NCI-H82 treated with DMSO at 0.1 percent for 48 hours (cell line): ENCODE measurements at regions not wholly inside any gene's neighbourhood (a gene's known extent, or its start where the extent isn't known, plus 50 kb on each side); places are given as distances from the start of the nearest gene placed in this dataset.
A peak's percentile ranks its signal among the peaks of the same experiment; 100 is the strongest.

Source experiments
- DNase-seq: peaks from one replicate; lab custom pipeline; 2025; ENCODE audit not compliant: unreplicated experiment; lab: John Stamatoyannopoulos, UW

DNA sequence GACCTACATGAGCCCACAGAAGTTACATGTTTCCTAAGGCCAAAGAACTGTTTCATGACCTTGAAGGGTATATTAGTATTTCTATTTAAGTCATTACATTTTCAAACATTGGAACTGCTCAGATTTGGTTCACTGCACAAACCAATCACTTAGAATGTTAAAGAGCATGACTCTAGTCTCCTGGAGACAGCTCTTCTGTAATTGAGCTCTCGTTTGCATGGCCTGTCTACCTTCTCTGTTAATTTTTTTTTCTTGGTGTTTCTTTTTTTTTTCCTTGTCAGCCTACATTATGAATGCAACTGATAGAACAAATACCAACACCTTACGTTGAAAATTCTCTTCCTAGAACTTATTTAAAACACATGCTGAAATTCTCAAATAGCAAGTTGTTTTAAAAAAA is 860.2 kb upstream of the MAP3K7 start:
- DNase-seq, result no peak

DNA sequence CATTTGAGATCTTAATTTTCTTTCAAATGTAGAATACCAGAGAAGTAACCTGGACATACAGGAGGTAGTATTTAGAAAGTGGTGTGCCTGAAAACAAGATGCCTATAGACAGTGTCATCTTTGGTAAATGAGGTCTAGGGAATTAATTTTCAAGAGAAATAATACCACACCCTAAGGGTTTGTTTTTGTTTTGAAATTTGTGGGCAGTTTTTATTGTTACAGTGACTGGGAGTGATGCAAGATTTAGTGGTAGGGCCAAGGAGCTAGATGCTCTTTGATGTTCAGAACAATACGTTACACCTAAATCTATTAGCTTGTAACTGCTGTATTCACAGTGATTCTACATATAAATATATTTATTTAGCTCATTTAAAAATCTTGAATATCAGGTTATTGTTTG is 856.5 kb upstream of the MAP3K7 start:
- no peak for DNase-seq

DNA sequence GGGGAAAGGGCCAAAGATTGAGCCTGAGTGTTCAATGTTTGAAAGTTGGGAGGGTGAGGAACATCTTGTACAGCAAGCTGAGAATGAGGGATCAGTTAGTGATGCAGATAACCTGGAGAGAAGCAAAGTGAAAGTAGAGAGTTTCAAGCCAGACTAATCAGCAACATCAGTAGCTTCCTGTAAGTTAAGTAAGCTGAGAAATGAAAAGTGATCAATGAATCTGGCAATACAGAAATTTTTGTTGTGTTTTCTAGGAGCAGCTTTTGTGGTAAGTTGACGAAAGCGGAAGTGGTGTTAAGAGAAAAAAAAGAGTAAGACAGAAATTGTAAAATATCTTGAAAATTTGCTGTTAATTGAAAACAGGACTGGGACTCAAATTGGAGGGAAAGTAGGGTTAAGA is 855.5 kb upstream of the MAP3K7 start:
- no peak for DNase-seq

DNA sequence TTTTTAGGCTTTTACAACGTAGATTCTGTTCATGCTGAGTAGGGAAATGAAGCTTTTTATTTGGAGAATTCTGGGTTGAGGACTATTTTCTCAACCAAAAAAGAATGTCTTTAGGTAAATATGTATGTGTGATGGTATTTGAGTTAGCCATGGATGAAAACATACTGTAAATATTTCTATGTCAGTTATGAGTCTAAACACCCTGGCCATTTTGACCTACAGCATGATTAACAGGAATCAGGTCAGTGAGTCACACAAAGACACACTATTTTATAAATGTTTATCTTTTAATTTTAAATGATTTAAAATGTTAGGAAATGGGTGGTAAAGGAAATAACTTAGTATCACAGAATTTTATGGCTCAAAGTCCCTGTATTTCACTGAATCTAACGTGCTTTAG is 851.7 kb upstream of the MAP3K7 start:
- DNase-seq, result no peak

DNA sequence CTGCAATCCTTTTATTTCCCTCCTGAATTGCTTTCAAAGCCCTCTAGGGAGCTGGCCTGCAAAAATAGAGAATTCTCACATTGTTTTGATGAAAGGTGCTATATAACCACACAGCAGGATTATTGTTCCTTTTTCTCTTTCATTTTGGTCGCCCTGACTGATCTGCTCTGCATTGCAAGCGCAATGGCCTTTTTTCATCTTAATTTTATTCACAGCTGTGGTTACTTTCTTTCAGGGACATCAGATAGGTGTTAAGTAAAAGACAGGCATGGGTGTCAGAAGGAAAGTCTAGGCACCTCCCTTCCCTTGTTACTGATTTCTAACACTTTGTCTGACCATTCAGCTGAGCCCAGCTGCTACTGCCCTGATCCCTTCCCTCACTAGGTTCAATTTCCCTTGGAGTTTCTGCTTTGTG is 850.5 kb upstream of the MAP3K7 start:
- no peak for DNase-seq

DNA sequence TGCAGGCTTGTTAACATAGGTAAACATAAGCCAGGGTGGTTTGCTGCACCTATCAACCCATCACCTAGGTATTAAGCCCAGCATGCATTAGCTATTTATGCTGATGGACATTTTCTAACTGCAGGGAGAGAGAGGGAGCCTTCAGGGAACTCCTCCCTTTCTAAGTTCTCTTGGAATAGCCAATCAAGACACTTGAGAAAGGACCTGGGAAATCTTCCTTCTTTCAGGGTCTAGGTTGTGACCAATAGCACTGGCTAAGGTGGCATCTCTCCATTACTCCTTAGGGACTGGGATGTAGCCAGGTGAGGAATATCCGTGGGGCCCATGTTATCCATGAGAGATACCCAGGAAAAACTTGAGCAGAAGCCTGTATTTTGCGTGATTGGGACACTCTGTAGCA is 849.6 kb upstream of the MAP3K7 start:
- no peak for DNase-seq

DNA sequence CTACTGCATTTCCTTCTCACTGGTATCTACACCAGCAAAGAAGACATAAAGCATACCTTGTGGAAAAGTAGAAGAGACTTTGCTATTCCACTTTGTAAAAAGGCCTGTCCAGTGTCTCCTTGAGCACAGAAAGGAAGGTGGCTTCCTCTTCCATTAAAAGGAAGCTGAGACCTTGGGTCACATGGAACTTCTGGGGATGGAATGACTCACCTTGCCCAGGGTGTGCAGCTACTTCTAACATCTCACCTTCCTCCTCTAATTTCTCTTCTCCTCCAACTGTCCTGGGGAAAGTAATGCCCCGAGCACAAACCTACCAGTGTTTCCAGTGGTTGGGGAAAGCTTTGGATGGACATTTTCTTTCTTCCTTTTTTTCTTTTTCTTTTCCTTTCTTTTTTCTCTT is 848.8 kb upstream of the MAP3K7 start:
- DNase-seq, result no peak

DNA sequence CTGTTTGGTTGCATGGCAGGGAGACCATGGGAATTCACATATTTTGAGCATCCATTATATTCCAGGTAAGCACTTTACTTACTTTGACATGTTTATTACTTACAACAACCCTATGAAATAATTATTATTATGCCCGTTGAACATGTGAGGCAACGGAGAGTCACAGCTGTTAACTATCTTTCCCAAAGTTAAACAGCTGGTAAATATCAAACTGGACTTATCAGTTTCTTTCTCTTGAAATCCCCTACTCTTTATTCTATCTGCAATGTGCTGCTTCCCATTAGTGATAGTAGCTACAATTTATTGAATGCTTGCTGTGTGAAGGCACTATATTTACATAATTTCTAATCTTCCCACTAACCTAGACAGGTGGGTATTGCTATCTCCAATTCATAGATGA is 847.7 kb upstream of the MAP3K7 start:
- no peak for DNase-seq

DNA sequence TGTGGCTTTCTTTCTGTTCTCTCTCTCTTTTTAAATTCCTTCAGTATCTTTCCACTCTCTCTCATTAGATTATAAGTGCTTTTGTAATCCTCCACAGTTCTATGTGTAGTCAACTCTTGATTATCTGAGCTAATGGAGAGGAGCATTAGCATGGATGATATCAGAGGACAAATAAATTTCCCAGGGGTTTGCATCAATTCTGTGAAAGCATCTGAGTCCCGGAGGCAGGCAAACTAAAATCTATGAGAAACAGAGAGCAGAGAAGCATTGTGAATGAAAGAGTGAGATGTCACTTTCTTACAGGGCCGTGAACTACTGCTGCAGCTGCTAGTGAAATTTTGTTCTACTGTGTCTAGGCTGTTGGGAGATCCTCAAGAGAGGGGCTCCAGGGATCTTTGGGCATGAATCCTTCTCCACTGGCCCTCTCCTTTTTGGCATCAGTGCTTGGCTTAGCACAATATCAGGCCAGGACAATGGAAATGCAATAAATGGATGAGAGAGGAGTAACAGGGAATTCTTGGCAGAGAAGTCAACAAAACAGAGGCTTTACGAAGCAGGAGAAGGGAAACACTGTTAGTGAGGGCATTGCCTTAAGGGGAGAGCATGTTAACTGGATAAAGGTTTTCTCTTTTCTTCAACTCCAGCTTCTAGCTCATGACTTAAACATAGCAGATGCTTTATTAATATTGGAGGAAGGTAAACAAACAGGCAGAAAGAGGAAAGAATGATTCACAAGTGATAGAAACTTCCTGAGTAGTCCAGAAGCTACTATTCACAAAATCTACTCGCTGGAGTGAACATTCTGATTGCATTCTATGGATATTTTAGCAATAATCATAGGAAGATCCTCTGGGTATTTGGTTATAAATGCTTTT is 847.0 kb upstream of the MAP3K7 start:
- no peak for DNase-seq

DNA sequence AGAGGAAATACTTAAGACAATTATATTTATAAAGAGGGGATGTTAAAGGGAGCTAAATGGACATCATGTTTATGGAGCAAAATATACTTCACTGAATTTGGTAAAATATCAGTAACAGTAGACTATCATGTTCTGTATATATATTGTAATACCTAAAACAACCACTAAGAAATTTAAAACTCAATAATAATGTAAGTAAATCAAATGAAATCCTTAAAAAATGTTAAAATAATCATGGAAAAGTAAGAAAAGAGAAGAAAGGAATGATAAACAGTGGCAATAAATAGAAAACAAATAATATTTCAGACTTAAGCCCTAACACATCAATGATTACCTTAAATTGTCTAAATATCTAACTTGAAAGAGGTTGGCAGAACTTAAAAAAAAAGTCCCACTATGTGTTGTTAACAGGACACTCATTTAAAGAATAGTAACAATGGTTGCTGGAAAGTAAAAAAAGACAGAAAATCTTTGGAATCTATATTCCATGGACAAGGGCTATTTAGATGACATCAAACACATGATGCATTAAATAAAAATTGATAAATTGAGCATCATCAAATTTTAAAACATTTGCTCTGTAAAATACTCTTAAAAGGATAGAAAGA is 842.2 kb upstream of the MAP3K7 start:
- no peak for DNase-seq

DNA sequence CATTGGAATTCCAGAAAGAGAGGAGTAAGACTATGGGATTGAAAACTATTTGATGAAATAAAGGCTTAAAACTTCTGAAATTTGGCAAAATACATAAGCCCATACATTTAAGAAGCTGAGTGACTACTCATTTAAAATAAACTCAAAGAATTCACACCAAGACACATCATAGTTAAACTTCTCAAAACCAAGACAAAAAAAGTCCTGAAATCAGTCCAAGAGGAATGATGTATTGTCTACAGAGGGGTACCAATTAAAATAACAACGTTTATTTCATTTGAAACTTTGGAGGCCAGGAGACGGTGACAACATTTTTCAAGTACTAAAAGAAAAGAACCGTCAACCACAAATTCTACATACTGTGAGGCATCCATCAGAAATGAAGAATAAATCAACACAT is 841.4 kb upstream of the MAP3K7 start:
- DNase-seq, result no peak

DNA sequence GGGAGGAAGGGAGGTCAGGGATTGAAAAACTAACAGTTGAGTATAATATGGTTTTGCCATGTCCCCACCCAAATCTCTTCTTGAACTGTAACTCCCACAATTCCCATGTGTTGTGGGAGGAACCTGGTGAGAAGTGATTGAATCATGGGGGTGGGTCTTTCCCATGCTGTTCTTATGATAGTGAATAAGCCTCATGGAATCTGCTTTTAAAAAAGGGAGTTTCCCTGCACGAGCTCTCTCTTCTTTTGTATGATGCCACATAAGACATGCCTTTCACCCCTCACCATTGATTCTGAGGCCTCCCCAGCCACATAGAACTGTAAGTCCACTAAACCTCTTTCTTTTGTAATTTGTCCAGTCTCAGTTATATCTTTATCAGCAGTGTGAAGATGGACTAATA is 833.4 kb upstream of the MAP3K7 start:
- DNase-seq, result no peak

DNA sequence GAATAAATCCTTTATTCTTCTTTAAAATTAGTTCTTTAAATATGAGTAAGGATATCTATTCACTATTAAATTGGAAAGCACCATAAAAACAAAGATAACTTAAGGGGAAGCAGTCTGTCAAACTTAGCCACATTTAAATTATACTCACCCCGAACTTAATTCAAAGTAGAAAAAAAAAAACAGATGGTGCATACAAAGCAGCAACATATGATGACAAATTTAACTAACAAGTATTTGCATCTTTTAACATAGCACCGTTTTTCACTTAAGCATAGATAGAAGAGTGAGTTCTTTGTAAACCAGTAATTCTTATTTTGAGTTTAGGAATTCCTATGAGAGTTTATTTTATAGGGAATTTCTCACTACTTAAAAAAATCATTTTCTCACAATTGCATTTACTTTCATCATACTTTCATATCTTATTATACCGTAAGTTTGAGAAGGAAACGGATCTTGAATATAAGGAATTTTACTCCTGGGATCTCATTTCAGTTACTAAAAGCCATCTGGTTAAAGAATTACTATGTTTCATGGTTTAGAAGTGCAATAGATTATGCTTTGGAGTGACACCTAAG is 828.2 kb upstream of the MAP3K7 start:
- DNase-seq, result no peak

DNA sequence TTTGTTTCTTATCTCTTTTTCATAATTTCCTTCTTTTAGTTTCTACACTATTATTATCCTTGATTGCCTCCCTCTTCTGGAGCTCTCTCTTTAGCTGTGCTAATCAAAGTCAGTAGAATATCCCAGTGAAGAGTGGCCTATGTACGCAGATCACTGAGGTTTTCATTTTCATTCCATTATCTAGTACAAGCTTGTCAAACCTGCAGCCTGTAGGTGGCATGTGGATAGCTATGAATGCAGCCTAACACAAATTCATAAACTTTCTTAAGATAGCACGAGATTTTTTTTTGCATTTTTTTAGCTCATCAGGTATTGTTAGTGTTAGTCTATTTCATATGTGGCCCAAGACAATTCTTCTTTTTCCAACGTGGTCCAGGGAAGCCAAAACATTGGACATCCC is 825.7 kb upstream of the MAP3K7 start:
- no peak for DNase-seq

DNA sequence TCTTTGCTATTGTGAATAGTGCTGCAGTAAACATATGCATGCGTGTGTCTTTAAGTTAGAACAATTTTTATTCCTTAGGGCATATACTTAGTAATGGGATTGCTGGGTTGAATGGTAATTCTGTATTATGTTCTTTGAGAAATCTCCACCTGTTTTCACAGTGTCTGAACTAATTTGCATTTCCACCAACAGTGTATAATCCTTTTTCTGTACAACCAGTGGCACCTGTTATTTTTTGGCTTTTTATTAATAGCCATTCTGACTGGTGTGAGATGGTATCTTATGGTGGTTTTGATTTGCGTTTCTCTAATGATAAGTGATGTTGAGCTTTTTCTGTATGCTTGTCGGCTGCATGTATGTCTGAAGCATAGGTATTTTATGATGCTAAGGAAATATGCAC is 820.8 kb upstream of the MAP3K7 start:
- DNase-seq, result no peak

DNA sequence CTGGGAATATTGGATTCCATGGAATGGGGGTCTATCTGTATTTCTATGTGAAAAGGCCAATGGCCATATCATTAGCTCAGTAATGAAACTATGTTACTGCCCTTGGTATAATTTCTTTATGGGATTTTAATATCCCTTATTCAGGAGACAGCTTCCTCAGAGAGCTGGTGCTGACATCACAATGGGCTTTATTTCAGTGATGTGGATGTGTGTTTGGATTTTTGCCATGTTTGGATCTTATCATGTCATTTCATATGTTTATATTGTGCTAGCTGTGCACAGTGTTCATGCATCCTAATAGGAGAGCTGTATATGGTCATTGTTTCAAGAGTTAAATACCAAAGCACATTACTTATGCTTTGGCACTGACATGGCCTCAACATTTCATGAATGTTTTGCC is 806.1 kb upstream of the MAP3K7 start:
- no peak for DNase-seq

DNA sequence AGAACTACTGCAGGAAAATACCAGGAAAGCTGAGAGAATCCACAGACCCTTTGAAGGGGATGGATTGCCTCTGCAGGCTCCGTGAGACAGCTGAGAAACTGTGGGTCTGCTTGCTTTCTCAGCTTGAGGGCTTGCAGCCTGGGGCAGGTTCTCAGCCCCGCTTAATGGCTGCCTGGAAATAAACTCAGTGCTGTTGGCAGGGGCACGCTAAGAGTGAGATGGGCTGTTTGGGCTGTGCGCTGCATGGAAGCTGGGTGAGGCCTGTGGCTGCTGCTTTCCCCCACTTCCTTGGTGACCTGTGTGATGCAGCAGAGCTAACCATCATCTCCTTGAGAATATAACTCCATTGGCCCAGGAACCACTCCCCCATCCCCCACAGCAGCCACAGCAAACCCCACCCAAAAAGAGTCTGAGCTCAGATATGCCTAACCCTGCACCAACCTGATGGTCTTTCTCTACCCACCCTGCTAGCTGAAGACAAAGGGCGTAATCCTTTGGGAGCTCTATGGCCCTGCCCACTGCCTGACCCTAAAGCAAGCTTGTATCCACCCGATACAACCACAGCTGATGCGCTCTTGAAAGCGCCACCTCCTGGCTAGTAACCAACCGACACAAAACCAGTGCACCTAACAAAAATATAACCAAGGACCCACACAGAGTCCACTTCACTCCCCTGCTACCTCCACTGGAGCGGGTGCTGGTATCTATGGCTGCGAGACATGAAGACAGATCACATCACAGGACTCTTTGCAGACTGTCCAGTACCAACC is 800.6 kb upstream of the MAP3K7 start:
- no peak for DNase-seq

DNA sequence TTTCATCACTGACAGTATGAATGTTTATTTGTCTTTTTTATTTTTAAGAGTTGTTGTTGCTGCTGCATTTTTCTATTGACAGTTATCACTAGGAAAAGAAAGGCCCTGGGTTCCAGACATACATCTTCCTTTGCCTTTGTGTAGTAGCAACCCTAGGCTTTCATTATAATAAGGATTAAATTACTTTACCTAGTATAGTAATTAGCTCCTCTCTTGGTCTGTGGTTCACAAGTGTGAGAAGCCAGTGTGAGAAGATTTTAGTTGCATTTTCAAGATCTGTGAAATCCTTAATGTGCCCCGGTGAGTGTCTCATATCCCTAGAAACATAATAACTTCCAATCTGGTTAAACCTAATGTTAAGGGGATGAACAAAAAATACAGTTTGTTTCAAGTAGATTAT is 799.3 kb upstream of the MAP3K7 start:
- no peak for DNase-seq

DNA sequence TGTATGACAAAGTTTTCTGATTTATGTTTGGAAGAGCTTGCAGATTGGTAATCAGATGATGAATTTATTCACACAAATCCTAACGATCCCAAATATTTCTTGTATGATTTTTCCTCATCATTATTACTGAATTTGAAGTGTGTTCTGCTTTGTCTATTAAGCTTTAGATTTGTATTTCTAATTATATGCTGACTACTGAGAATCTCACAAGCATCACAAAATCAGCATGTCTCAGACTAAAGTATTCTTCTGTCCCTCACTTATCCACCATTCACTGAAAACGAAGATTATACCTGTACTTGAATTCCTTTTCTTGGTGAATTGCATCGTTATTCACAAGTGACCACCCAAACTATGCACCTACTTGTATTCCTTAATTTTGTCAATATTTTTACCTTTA is 796.3 kb upstream of the MAP3K7 start:
- no peak for DNase-seq

DNA sequence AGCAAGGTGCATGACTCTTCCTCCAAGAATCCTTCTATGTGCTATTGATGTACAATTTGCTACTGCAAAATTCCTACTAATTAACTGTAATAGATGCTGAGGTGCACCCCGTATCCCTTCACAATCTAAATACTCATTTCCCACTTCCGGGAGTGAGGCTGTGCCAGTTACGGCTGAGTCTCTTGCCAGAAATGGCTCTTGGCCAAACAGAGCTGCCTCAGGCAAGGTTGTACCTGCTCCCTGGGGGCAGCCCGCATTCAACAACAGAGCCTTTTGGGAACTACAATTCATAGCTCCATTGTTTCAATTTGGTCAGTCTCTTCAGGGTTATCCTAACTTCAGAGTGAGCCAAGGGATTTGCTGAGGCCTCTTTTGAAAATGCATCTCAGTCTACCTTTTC is 789.8 kb upstream of the MAP3K7 start:
- no peak for DNase-seq

DNA sequence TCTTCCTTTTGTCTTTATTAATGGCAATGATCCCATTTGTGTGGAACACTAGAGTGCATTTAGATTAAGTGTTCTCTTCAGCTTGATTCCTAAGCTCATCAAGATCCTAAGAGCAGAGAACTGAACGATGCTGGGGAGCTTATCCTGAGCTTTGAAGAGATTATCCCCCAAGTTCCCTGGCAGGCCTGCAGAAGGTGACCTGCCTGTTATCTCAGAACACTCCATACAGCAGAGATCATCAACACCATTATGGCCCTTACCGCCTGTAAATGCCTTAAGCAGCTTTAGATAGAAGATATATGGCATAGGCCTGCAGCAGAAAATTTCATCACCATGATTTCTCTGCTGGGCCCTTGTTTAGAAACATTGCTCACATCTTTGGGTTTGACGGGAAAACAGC is 779.9 kb upstream of the MAP3K7 start:
- DNase-seq, result peak; percentile 97

DNA sequence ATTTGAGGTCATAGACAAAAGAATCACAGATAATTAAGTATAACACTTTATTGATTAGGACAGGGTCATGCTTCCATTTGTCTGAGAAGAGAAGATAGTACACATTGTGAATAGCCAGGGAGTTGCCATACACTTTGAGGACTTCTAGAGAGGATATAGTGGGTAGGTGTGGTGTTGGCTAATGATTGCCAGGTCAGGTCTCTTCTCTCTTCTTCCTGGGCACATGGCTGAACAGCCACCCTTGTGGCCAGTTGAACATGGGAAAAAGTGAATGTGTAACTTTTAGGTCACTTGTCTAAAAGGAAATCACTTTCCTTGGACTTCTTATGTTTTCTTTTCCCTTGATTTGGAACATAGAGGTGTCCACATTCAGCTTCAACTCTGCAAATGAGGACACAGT is 772.1 kb upstream of the MAP3K7 start:
- no peak for DNase-seq
